NCI-H446 (cell line): ENCODE measurements at regions not wholly inside any gene's neighbourhood (a gene's known extent, or its start where the extent isn't known, plus 50 kb on each side); places are given as distances from the start of the nearest gene placed in this dataset.

Experiments used
- DNase-seq, 2 experiments: peaks; one replicate each; lab custom pipeline; 2025; lab: John Stamatoyannopoulos, UW

- DNase-seq: no peak
Observed at GRCh38 chr6:11925805-11926204, 86.3 kb upstream of the HIVEP1 start.

- DNase-seq: no peak
Observed at GRCh38 chr6:11923621-11924020, 88.5 kb upstream of the HIVEP1 start.

GRCh38 chr6:11922901-11923300, 89.2 kb upstream of the HIVEP1 start:
- DNase-seq: no peak

- DNase-seq: no peak
Observed at GRCh38 chr6:11921751-11922150, 90.4 kb upstream of the HIVEP1 start.

- DNase-seq: peak in 1 of 2 experiments; percentile 36
Observed at GRCh38 chr6:11921017-11921438, 91.1 kb upstream of the HIVEP1 start.

- no peak for DNase-seq
Observed at GRCh38 chr6:11920566-11920965, 91.5 kb upstream of the HIVEP1 start.

- no peak for DNase-seq
Observed at GRCh38 chr6:11919771-11920440, 92.2 kb upstream of the HIVEP1 start.

- peak in 1 of 2 experiments; percentile 8 for DNase-seq
Observed at GRCh38 chr6:11918739-11919605, 93.1 kb upstream of the HIVEP1 start.

- no peak for DNase-seq
Observed at GRCh38 chr6:11917951-11918738, 94.0 kb upstream of the HIVEP1 start.

GRCh38 chr6:11912420-11912819, 99.7 kb upstream of the HIVEP1 start:
- no peak for DNase-seq

- DNase-seq: no peak
Observed at GRCh38 chr6:11911538-11911937, 100.6 kb upstream of the HIVEP1 start.

GRCh38 chr6:11909696-11910132, 102.4 kb upstream of the HIVEP1 start:
- no peak for DNase-seq

- DNase-seq: no peak
Observed at GRCh38 chr6:11908436-11909105, 103.5 kb upstream of the HIVEP1 start.

- no peak for DNase-seq
Observed at GRCh38 chr6:11903645-11904044, 108.5 kb upstream of the HIVEP1 start.

- DNase-seq: no peak
Observed at GRCh38 chr6:11902527-11902926, 109.6 kb upstream of the HIVEP1 start.

- DNase-seq: no peak
Observed at GRCh38 chr6:11900662-11901598, 111.2 kb upstream of the HIVEP1 start.

- no peak for DNase-seq
Observed at GRCh38 chr6:11899645-11900044, 112.5 kb upstream of the HIVEP1 start.

GRCh38 chr6:11894212-11894611, 115.6 kb upstream of the ADTRP start:
- DNase-seq: no peak

GRCh38 chr6:11891547-11891946, 112.9 kb upstream of the ADTRP start:
- DNase-seq: no peak

- no peak for DNase-seq
Observed at GRCh38 chr6:11890849-11891248, 112.2 kb upstream of the ADTRP start.

- DNase-seq: no peak
Observed at GRCh38 chr6:11890209-11890608, 111.6 kb upstream of the ADTRP start.
